B cell (primary cell): ENCODE measurements at regions not wholly inside any gene's neighbourhood (a gene's known extent, or its start where the extent isn't known, plus 50 kb on each side); places are given as distances from the start of the nearest gene placed in this dataset.

Experiments used
- CTCF ChIP-seq: fragments of 200-600 bp; IDR thresholded peaks from one replicate; pipeline ENCODE4 v1.8.0; 2022; ENCODE audit warnings: antibody characterized with exemption, mild to moderate bottlenecking
- EZH2 ChIP-seq: IDR thresholded peaks from 2 replicates; pipeline ENCODE4 v1.6.1; 2012; ENCODE audit warnings: borderline replicate concordance, low read depth, mild to moderate bottlenecking, moderate library complexity, low read length; ENCODE audit not compliant: insufficient read depth, poor library complexity, severe bottlenecking

- TF ChIP-seq EZH2: no peak
- TF ChIP-seq CTCF: no peak
Observed at GRCh38 chr4:79623021-79623870, 215.2 kb upstream of the GK2 start.
